Naive thymus-derived CD4-positive, alpha-beta T cell (primary cell): ENCODE measurements at regions not wholly inside any gene's neighbourhood (a gene's known extent, or its start where the extent isn't known, plus 50 kb on each side); places are given as distances from the start of the nearest gene placed in this dataset.

ENCODE experiments used
- ATAC-seq: fragments of 150-1000 bp; cut with Tn5 transposase; 2 replicates; pipeline ENCODE4 v1.10.0; 2021; ENCODE audit warnings: mild to moderate bottlenecking, moderate library complexity
- CTCF ChIA-PET: fragments of 350-600 bp; sonication (Branson Sonifier 250); formaldehyde crosslinking; loops from one replicate; lab custom pipeline; 2021; ENCODE audit warnings: antibody characterized with exemption; lab: Charles Lee
- POLR2A ChIA-PET: fragments of 350-600 bp; sonication (Branson Sonifier 250); formaldehyde crosslinking; loops from one replicate; lab custom pipeline; 2021; ENCODE audit warnings: antibody characterized with exemption, inconsistent platforms; lab: Charles Lee
- DNase-seq, 9 donors: peaks; one replicate each; pipeline versions ENCODE4 v3.0.0 to v3.0.0-alpha.2; 2020 to 2022; ENCODE audit warnings: mixed read lengths in 1 of 9
- H3K27ac ChIP-seq: one replicate; pipeline ENCODE4 v1.7.0; 2013; ENCODE audit warnings: mild to moderate bottlenecking, low read depth, low read length, moderate library complexity
- H3K27me3 ChIP-seq, 2 donors: one replicate each; pipeline ENCODE4 v1.7.0; 2013; ENCODE audit warnings: low read length in 2 of 2, mild to moderate bottlenecking in 2 of 2, moderate library complexity in 2 of 2; ENCODE audit not compliant: control insufficient read depth in 2 of 2, insufficient read depth in 2 of 2
- H3K36me3 ChIP-seq, 3 experiments: 1 replicate in 2 of 3; 2 replicates in 1 of 3; pipeline ENCODE4 v1.7.0; 2013; ENCODE audit warnings: low read length in 3 of 3, mild to moderate bottlenecking in 3 of 3, moderate library complexity in 1 of 3; ENCODE audit not compliant: insufficient read depth in 3 of 3, control insufficient read depth in 2 of 3
- H3K4me1 ChIP-seq, 2 donors: one replicate each; pipeline ENCODE4 v1.7.0; 2013; ENCODE audit warnings: low read length in 2 of 2, mild to moderate bottlenecking in 2 of 2, moderate library complexity in 1 of 2; ENCODE audit not compliant: control insufficient read depth in 2 of 2, insufficient read depth in 2 of 2
- H3K4me3 ChIP-seq: 2 replicates; pipeline ENCODE4 v1.7.0; 2013; ENCODE audit warnings: mild to moderate bottlenecking, low read length
- H3K9me3 ChIP-seq, 3 experiments: 1 replicate in 2 of 3; 2 replicates in 1 of 3; pipeline ENCODE4 v1.7.0; 2013; ENCODE audit warnings: low read length in 3 of 3; ENCODE audit not compliant: control insufficient read depth in 2 of 3
- H3K27ac Mint-ChIP-seq, 9 donors: one replicate each; pipeline ENCODE4 v1.8.0; 2020 to 2022; ENCODE audit warnings: mixed read lengths in 9 of 9, mild to moderate bottlenecking in 8 of 9, moderate library complexity in 5 of 9, inconsistent platforms in 2 of 9
- H3K27me3 Mint-ChIP-seq, 5 donors: one replicate each; pipeline ENCODE4 v1.8.0; 2021 to 2022; ENCODE audit warnings: mixed read lengths in 5 of 5, mild to moderate bottlenecking in 1 of 5
- H3K36me3 Mint-ChIP-seq, 5 donors: one replicate each; pipeline ENCODE4 v1.8.0; 2020 to 2022; ENCODE audit warnings: mixed read lengths in 5 of 5, mild to moderate bottlenecking in 3 of 5, inconsistent platforms in 1 of 5
- H3K4me1 Mint-ChIP-seq, 7 donors: one replicate each; pipeline ENCODE4 v1.8.0; 2020 to 2022; ENCODE audit warnings: mixed read lengths in 7 of 7, mild to moderate bottlenecking in 3 of 7, inconsistent platforms in 1 of 7
- H3K4me3 Mint-ChIP-seq, 10 donors: one replicate each; pipeline ENCODE4 v1.8.0; 2020 to 2022; ENCODE audit warnings: mild to moderate bottlenecking in 10 of 10, mixed read lengths in 10 of 10, moderate library complexity in 6 of 10, inconsistent platforms in 2 of 10
- H3K9me3 Mint-ChIP-seq, 11 donors: one replicate each; pipeline ENCODE4 v1.8.0; 2020 to 2022; ENCODE audit warnings: mixed read lengths in 11 of 11, mild to moderate bottlenecking in 4 of 11, inconsistent platforms in 1 of 11, moderate library complexity in 1 of 11
- intact Hi-C, 2 donors: fragments of 100-400 bp; cut with micrococcal nuclease; formaldehyde crosslinking; loops; one replicate each; pipeline ENCODE4 v1.15.1; 2023

GRCh38 chr4:82223715-82224114, 150.1 kb downstream of the HNRNPD start:
- DNase-seq (peak in 7 of 9 donors; percentile 32 to 57 (median 49)), ATAC-seq (peak; percentile 93)
- Histone ChIP-seq H3K9me3 (no peaks in the 10 kb centered on the region), H3K4me1 (peaks cover 0 to 15% of the 10 kb centered on the region in 2 donors), H3K27ac (no peak overlapping the region), H3K27me3 (no peaks in the 10 kb centered on the region), H3K36me3 (no peaks in the 10 kb centered on the region), H3K4me3 (no peak overlapping the region)
- peak overlapping the region in 8 of 10 donors; percentile 8 to 74 (median 63) for H3K4me3 Mint-ChIP-seq
- ChIA-PET POLR2A (interaction anchor here (1.3 kb wide), 1 partner anchor 10 kb away, joined by 3 read pairs; no protein-coding TSS in a partner anchor), CTCF (interaction anchor here (0.6 to 1.0 kb wide), 3 partner anchors 13 to 101 kb away, joined by 3 to 4 read pairs (median 3); no protein-coding TSS in a partner anchor)
- intact Hi-C loops = loop anchor here in 1 of 2 donors (1.0 to 5.0 kb wide), 2 partner anchors 10 to 816 kb away; no protein-coding TSS in a partner anchor
- H3K27me3 Mint-ChIP-seq = peaks cover 0 to 4% (median 2%) of the 10 kb centered on the region in 5 donors
- H3K27ac Mint-ChIP-seq = peak overlapping the region in 6 of 9 donors; percentile 3 to 65 (median 35)
- peaks cover 4 to 27% (median 15%) of the 10 kb centered on the region in 7 donors for H3K4me1 Mint-ChIP-seq
- peaks cover 0 to 3% (median 0%) of the 10 kb centered on the region in 11 donors for H3K9me3 Mint-ChIP-seq
- H3K36me3 Mint-ChIP-seq = no peaks in the 10 kb centered on the region

GRCh38 chr4:82219346-82219745, 154.4 kb downstream of the HNRNPD start:
- Mint-ChIP-seq H3K4me1 (peaks cover 4 to 51% (median 38%) of the 10 kb centered on the region in 7 donors), H3K27ac (no peak overlapping the region), H3K36me3 (no peaks in the 10 kb centered on the region), H3K27me3 (peaks cover 0 to 14% (median 0%) of the 10 kb centered on the region in 5 donors), H3K4me3 (no peak overlapping the region), H3K9me3 (peaks cover 0 to 5% (median 0%) of the 10 kb centered on the region in 11 donors)
- H3K9me3 ChIP-seq = no peaks in the 10 kb centered on the region
- intact Hi-C loops = loop anchor here in 1 of 2 donors (5.0 kb wide), 2 partner anchors 153 to 307 kb away; partner anchors contain the start of gene HNRNPD
- DNase-seq = no peak
- ATAC-seq = no peak
- ChIA-PET CTCF (interaction anchor here (1.1 to 2.1 kb wide), 4 partner anchors 18 to 729 kb away, joined by 3 to 8 read pairs (median 4); no protein-coding TSS in a partner anchor), POLR2A (no interaction called here)
- peaks cover 0 to 12% of the 10 kb centered on the region in 2 donors for H3K4me1 ChIP-seq
- H3K36me3 ChIP-seq = no peaks in the 10 kb centered on the region
- no peak overlapping the region for H3K27ac ChIP-seq
- no peak overlapping the region for H3K4me3 ChIP-seq
- no peaks in the 10 kb centered on the region for H3K27me3 ChIP-seq

GRCh38 chr4:82217986-82218715, 155.6 kb downstream of the HNRNPD start:
- ATAC-seq = peak; percentile 50
- H3K4me1 ChIP-seq = peaks cover 10 to 12% of the 10 kb centered on the region in 2 donors
- Mint-ChIP-seq H3K27me3 (peaks cover 0 to 14% (median 0%) of the 10 kb centered on the region in 5 donors), H3K4me1 (peaks cover 9 to 53% (median 38%) of the 10 kb centered on the region in 7 donors), H3K4me3 (no peak overlapping the region), H3K9me3 (peaks cover 0 to 5% (median 0%) of the 10 kb centered on the region in 11 donors), H3K36me3 (no peaks in the 10 kb centered on the region), H3K27ac (no peak overlapping the region)
- peak in 7 of 9 donors; percentile 2 to 36 (median 14) for DNase-seq
- no peaks in the 10 kb centered on the region for H3K36me3 ChIP-seq
- H3K27ac ChIP-seq = no peak overlapping the region
- ChIA-PET POLR2A (no interaction called here), CTCF (interaction anchor here (1.0 to 2.1 kb wide), 3 partner anchors 17 to 93 kb away, joined by 3 to 8 read pairs (median 4); no protein-coding TSS in a partner anchor)
- H3K27me3 ChIP-seq = no peaks in the 10 kb centered on the region
- no peaks in the 10 kb centered on the region for H3K9me3 ChIP-seq
- intact Hi-C loops = loop anchor here in 1 of 2 donors (1.0 to 5.0 kb wide), 4 partner anchors 94 to 751 kb away; partner anchors contain the start of gene HNRNPD
- H3K4me3 ChIP-seq = no peak overlapping the region

GRCh38 chr4:82216219-82216618, 157.6 kb downstream of the HNRNPD start:
- ChIA-PET POLR2A (no interaction called here), CTCF (no interaction called here)
- no peaks in the 10 kb centered on the region for H3K36me3 ChIP-seq
- no peaks in the 10 kb centered on the region for H3K36me3 Mint-ChIP-seq
- peaks cover 12 to 17% of the 10 kb centered on the region in 2 donors for H3K4me1 ChIP-seq
- H3K27ac Mint-ChIP-seq = no peak overlapping the region
- peaks cover 0 to 5% (median 0%) of the 10 kb centered on the region in 11 donors for H3K9me3 Mint-ChIP-seq
- DNase-seq (no peak), ATAC-seq (peak; percentile 30)
- intact Hi-C loops = loop anchor here in 1 of 2 donors (5.0 kb wide), 2 partner anchors 156 to 304 kb away; partner anchors contain the start of gene HNRNPD
- no peak overlapping the region for H3K4me3 ChIP-seq
- no peak overlapping the region for H3K4me3 Mint-ChIP-seq
- no peaks in the 10 kb centered on the region for H3K27me3 ChIP-seq
- peaks cover 0 to 15% (median 0%) of the 10 kb centered on the region in 5 donors for H3K27me3 Mint-ChIP-seq
- H3K4me1 Mint-ChIP-seq = peaks cover 11 to 58% (median 41%) of the 10 kb centered on the region in 7 donors
- H3K9me3 ChIP-seq = no peaks in the 10 kb centered on the region
- H3K27ac ChIP-seq = no peak overlapping the region

- CTCF ChIA-PET = no interaction called here
These were observed 158.0 kb downstream of the HNRNPD start for GRCh38 chr4:82215800-82216199.

GRCh38 chr4:82215039-82215438, 158.8 kb downstream of the HNRNPD start:
- Mint-ChIP-seq H3K4me3 (no peak overlapping the region), H3K4me1 (peaks cover 11 to 61% (median 36%) of the 10 kb centered on the region in 7 donors), H3K27ac (no peak overlapping the region), H3K9me3 (peaks cover 0 to 5% (median 0%) of the 10 kb centered on the region in 11 donors), H3K36me3 (no peaks in the 10 kb centered on the region), H3K27me3 (peaks cover 0 to 17% (median 0%) of the 10 kb centered on the region in 5 donors)
- Histone ChIP-seq H3K27me3 (no peaks in the 10 kb centered on the region), H3K36me3 (no peaks in the 10 kb centered on the region), H3K9me3 (no peaks in the 10 kb centered on the region), H3K27ac (no peak overlapping the region), H3K4me1 (peaks cover 12 to 17% of the 10 kb centered on the region in 2 donors), H3K4me3 (no peak overlapping the region)
- ChIA-PET CTCF (no interaction called here), POLR2A (no interaction called here)
- ATAC-seq (no peak), DNase-seq (no peak)
- intact Hi-C loops = loop anchor here in 1 of 2 donors (5.0 kb wide), 2 partner anchors 157 to 303 kb away; partner anchors contain the start of gene HNRNPD

More at GRCh38 chr4:82215800-82216199, 158.0 kb downstream of the HNRNPD start:
- ATAC-seq = no peak
- POLR2A ChIA-PET = no interaction called here
- DNase-seq = no peak
- no peak overlapping the region for H3K27ac Mint-ChIP-seq
- Histone ChIP-seq H3K27me3 (no peaks in the 10 kb centered on the region), H3K36me3 (no peaks in the 10 kb centered on the region), H3K27ac (no peak overlapping the region), H3K9me3 (no peaks in the 10 kb centered on the region), H3K4me1 (peaks cover 12 to 17% of the 10 kb centered on the region in 2 donors), H3K4me3 (no peak overlapping the region)
- no peak overlapping the region for H3K4me3 Mint-ChIP-seq
- intact Hi-C loops = loop anchor here in 1 of 2 donors (5.0 kb wide), 2 partner anchors 157 to 303 kb away; partner anchors contain the start of gene HNRNPD
- H3K27me3 Mint-ChIP-seq = peaks cover 0 to 17% (median 0%) of the 10 kb centered on the region in 5 donors
- no peaks in the 10 kb centered on the region for H3K36me3 Mint-ChIP-seq
- H3K4me1 Mint-ChIP-seq = peaks cover 11 to 61% (median 41%) of the 10 kb centered on the region in 7 donors
- H3K9me3 Mint-ChIP-seq = peaks cover 0 to 5% (median 0%) of the 10 kb centered on the region in 11 donors
